Fibroblast of lung (primary cell): ENCODE measurements at regions not wholly inside any gene's neighbourhood (a gene's known extent, or its start where the extent isn't known, plus 50 kb on each side); places are given as distances from the start of the nearest gene placed in this dataset.

Experiments used
- DNase-seq, 2 donors: peaks; one replicate each; pipeline versions ENCODE4 v3.0.0 to v3.0.0-alpha.2; 2010; ENCODE audit warnings: low read depth in 2 of 2
- H2AFZ ChIP-seq: 2 replicates; pipeline ENCODE4 v1.5.1; 2012; ENCODE audit warnings: low read length, control low read depth, inconsistent platforms
- H3K27ac ChIP-seq: 2 replicates; pipeline ENCODE4 v1.5.1; 2011; ENCODE audit warnings: low read length, control low read depth; ENCODE audit not compliant: insufficient read depth
- H3K27me3 ChIP-seq: 2 replicates; pipeline ENCODE4 v1.5.1; 2011; ENCODE audit warnings: mild to moderate bottlenecking, low read length; ENCODE audit not compliant: control insufficient read depth, insufficient read depth
- H3K36me3 ChIP-seq: 2 replicates; pipeline ENCODE4 v1.5.1; 2011; ENCODE audit warnings: low read length; ENCODE audit not compliant: control insufficient read depth, insufficient read depth
- H3K4me1 ChIP-seq: 2 replicates; pipeline ENCODE4 v1.5.1; 2011; ENCODE audit warnings: low read length; ENCODE audit not compliant: control insufficient read depth, insufficient read depth; ENCODE audit errors: extremely low read depth
- H3K4me2 ChIP-seq: 2 replicates; pipeline ENCODE4 v1.5.1; 2011; ENCODE audit warnings: low read length, control low read depth; ENCODE audit not compliant: insufficient read depth; ENCODE audit errors: extremely low read depth
- H3K4me3 ChIP-seq, 4 experiments: fragments of 200-600 bp in 1 of 4; sonication (generic) in 1 of 4; replicated peaks in 1 of 4; 2 replicates each; pipeline ENCODE4 v1.5.1; 2011 to 2016; ENCODE audit warnings: low read length in 4 of 4, low read depth in 3 of 4, mild to moderate bottlenecking in 3 of 4, control low read depth in 2 of 4, inconsistent platforms in 1 of 4, mixed read lengths in 1 of 4; ENCODE audit not compliant: insufficient read depth in 1 of 4; ENCODE audit errors: control extremely low read depth in 1 of 4
- H3K79me2 ChIP-seq: 2 replicates; pipeline ENCODE4 v1.5.1; 2012; ENCODE audit warnings: mild to moderate bottlenecking, low read length, inconsistent platforms; ENCODE audit not compliant: control insufficient read depth, insufficient read depth
- H3K9ac ChIP-seq: 2 replicates; pipeline ENCODE4 v1.5.1; 2011; ENCODE audit warnings: mild to moderate bottlenecking, low read length, control low read depth; ENCODE audit not compliant: insufficient read depth
- H3K9me3 ChIP-seq: 2 replicates; pipeline ENCODE4 v1.5.1; 2012; ENCODE audit warnings: low read depth, low read length; ENCODE audit not compliant: control insufficient read depth, insufficient read depth
- H4K20me1 ChIP-seq: 2 replicates; pipeline ENCODE4 v1.5.1; 2011; ENCODE audit warnings: low read length; ENCODE audit not compliant: control insufficient read depth, insufficient read depth; ENCODE audit errors: extremely low read depth
- CTCF ChIP-seq, 2 donors: IDR thresholded peaks in 1 of 2; conservative IDR thresholded peaks in 1 of 2; 1 replicate in 1 of 2; 2 replicates in 1 of 2; pipeline ENCODE4 v1.5.1; 2011 to 2012; ENCODE audit warnings: low read length in 2 of 2, control low read depth in 1 of 2, inconsistent platforms in 1 of 2, low read depth in 1 of 2, mild to moderate bottlenecking in 1 of 2
- EZH2 ChIP-seq: IDR thresholded peaks from 2 replicates; pipeline ENCODE4 v1.5.1; 2012; ENCODE audit warnings: low read length, control low read depth, mild to moderate bottlenecking; ENCODE audit errors: missing control alignments

GRCh38 chr10:129029851-129030602 lies 437.0 kb upstream of the MGMT start:
- no peaks in the 10 kb centered on the region for H3K27me3 ChIP-seq
- H3K4me3 ChIP-seq: no peak overlapping the region
- TF ChIP-seq CTCF (conservative IDR thresholded peaks at IDR 0.05 in 1 of 2, IDR thresholded peaks at IDR 0.05 in 1 of 2; ENCODE audit: low read depth in 1 of 2, low read length in 2 of 2) (no peak), EZH2 (no peak)
- no peak for DNase-seq
- no peak overlapping the region for H3K9ac ChIP-seq
- no peaks in the 10 kb centered on the region for H3K4me1 ChIP-seq
- no peak overlapping the region for H3K27ac ChIP-seq
- H2AFZ ChIP-seq: no peak overlapping the region
- H4K20me1 ChIP-seq: no peaks in the 10 kb centered on the region
- H3K36me3 ChIP-seq: no peaks in the 10 kb centered on the region
- no peaks in the 10 kb centered on the region for H3K9me3 ChIP-seq
- H3K79me2 ChIP-seq: no peaks in the 10 kb centered on the region
- no peak overlapping the region for H3K4me2 ChIP-seq

- no peaks in the 10 kb centered on the region for H4K20me1 ChIP-seq
- no peak overlapping the region for H3K9ac ChIP-seq
- no peaks in the 10 kb centered on the region for H3K9me3 ChIP-seq
- H3K27me3 ChIP-seq: no peaks in the 10 kb centered on the region
- no peak overlapping the region for H2AFZ ChIP-seq
- no peaks in the 10 kb centered on the region for H3K4me1 ChIP-seq
- no peak overlapping the region for H3K4me2 ChIP-seq
- TF ChIP-seq CTCF (conservative IDR thresholded peaks at IDR 0.05 in 1 of 2, IDR thresholded peaks at IDR 0.05 in 1 of 2; ENCODE audit: low read depth in 1 of 2, low read length in 2 of 2): no peak
- TF ChIP-seq EZH2: no peak
- DNase-seq: no peak
- H3K4me3 ChIP-seq: no peak overlapping the region
- no peaks in the 10 kb centered on the region for H3K36me3 ChIP-seq
- no peak overlapping the region for H3K27ac ChIP-seq
- H3K79me2 ChIP-seq: no peaks in the 10 kb centered on the region
These were observed 436.5 kb upstream of the MGMT start for GRCh38 chr10:129030603-129030895.

GRCh38 chr10:129030996-129031843 lies 435.8 kb upstream of the MGMT start:
- no peaks in the 10 kb centered on the region for H3K9me3 ChIP-seq
- no peak overlapping the region for H3K4me2 ChIP-seq
- peak; percentile 0 to 54 for DNase-seq
- H3K9ac ChIP-seq: no peak overlapping the region
- no peaks in the 10 kb centered on the region for H3K27me3 ChIP-seq
- no peak overlapping the region for H3K27ac ChIP-seq
- no peak overlapping the region for H3K4me3 ChIP-seq
- H2AFZ ChIP-seq: no peak overlapping the region
- TF ChIP-seq EZH2: no peak
- peak; percentile 72 to 96 for TF ChIP-seq CTCF (conservative IDR thresholded peaks at IDR 0.05 in 1 of 2, IDR thresholded peaks at IDR 0.05 in 1 of 2; ENCODE audit: low read depth in 1 of 2, low read length in 2 of 2)
- no peaks in the 10 kb centered on the region for H4K20me1 ChIP-seq
- no peaks in the 10 kb centered on the region for H3K36me3 ChIP-seq
- H3K79me2 ChIP-seq: no peaks in the 10 kb centered on the region
- H3K4me1 ChIP-seq: no peaks in the 10 kb centered on the region
